ENCODE measurements at regions not wholly inside any gene's neighbourhood (a gene's known extent, or its start where the extent isn't known, plus 50 kb on each side); places are given as distances from the start of the nearest gene placed in this dataset.
"Not testable (repeated sequence)": the region's sequence is repeated elsewhere in the genome, so short reads cannot be mapped to it uniquely, and the experiment has no call there.

DNA sequence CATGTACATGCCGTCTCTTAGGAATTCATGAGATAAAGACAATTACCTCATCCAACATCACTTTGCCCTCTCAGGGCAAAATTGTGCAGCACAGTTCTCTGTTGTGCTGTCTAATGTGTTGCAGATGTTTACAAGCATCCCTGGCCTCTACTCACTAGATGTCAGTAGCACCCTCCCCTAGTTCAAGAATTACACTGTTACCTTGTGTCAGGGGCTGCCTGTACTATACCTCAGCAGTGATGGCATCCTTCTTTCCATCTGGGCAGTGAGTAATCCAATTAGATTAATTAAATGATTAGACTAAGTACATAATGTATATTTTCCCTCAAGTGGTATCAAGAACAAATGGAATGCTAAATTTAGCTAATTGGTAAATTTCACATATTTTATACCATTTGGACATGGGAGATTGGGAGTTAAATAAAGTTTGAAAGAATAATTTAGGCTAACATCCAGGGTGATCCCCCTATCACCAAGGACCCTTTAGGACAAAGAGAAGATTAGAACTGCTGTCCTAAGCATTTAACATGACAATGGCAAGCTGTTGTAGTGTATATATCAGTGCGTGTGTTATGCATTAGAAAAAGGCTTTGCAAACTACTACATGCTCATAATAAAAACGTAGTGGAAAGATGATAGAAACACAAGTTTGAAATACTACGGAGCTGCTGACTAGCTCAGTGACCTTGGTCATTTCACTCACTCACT is 727.0 kb downstream of the TRIB2 start:
- not testable (repeated sequence) for TF ChIP-seq EZH2 (IDR thresholded peaks at IDR 0.05; ENCODE audit: borderline replicate concordance, insufficient read depth, low read depth, low read length, poor library complexity, severe bottlenecking)
- TF ChIP-seq, protein P1, sequence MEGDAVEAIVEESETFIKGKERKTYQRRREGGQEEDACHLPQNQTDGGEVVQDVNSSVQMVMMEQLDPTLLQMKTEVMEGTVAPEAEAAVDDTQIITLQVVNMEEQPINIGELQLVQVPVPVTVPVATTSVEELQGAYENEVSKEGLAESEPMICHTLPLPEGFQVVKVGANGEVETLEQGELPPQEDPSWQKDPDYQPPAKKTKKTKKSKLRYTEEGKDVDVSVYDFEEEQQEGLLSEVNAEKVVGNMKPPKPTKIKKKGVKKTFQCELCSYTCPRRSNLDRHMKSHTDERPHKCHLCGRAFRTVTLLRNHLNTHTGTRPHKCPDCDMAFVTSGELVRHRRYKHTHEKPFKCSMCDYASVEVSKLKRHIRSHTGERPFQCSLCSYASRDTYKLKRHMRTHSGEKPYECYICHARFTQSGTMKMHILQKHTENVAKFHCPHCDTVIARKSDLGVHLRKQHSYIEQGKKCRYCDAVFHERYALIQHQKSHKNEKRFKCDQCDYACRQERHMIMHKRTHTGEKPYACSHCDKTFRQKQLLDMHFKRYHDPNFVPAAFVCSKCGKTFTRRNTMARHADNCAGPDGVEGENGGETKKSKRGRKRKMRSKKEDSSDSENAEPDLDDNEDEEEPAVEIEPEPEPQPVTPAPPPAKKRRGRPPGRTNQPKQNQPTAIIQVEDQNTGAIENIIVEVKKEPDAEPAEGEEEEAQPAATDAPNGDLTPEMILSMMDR (IDR thresholded peaks at IDR 0.05): not testable (repeated sequence)

Data from B cell (primary cell).